ENCODE measurements at regions not wholly inside any gene's neighbourhood (a gene's known extent, or its start where the extent isn't known, plus 50 kb on each side); places are given as distances from the start of the nearest gene placed in this dataset.

DNA sequence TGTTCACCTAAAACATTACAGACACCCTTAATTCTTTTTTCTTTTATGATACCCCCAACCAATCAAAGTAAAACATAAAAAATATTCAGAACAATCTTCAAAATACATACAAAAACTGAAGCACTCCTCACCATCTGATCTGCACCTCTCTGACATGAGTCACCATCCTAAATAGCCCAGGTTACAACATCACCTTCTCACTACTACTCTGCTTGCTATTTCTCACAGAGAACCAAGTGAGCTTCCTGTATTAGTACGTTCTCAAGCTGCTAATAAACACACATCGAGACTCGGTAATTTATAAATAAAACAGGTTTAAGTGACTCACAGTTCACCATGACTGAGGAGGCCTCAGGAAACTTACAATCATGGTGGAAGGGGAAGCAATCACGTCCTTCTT is 183.5 kb downstream of the CBLN2 start:
- Histone ChIP-seq H3K9me3 (ENCODE audit: control insufficient read depth, insufficient read depth, low read depth, low read length) (no peaks in the 10 kb centered on the region), H3K4me3 (ENCODE audit: low read depth in 2 of 2, low read length in 2 of 2) (no peak overlapping the region), H3K4me1 (ENCODE audit: control insufficient read depth, insufficient read depth, low read length) (no peaks in the 10 kb centered on the region), H3K27me3 (ENCODE audit: control insufficient read depth, insufficient read depth, low read length) (no peaks in the 10 kb centered on the region), H3K27ac (ENCODE audit: low read length) (no peak overlapping the region), H3K36me3 (ENCODE audit: control insufficient read depth, insufficient read depth, low read length) (no peaks in the 10 kb centered on the region)
- no peak for DNase-seq (ENCODE audit: low read depth, low spot score)
- ATAC-seq = no peak
- ChIA-PET POLR2A (no interaction called here), CTCF (no interaction called here)
- no TSS peak for BruUV-seq (replicated peaks)
- in situ Hi-C loops (cut with HindIII; ENCODE audit: low pct_unique_long_range_greater_than_20kb, low sequenced_read_pairs) (no loop called here), intact Hi-C loops (cut with micrococcal nuclease; ENCODE audit: unreplicated experiment) (no loop called here)
- TF ChIP-seq SIN3A (IDR thresholded peaks at IDR 0.05; ENCODE audit: borderline replicate concordance, insufficient read depth, low read depth, low read length) = no peak
- TF ChIP-seq TCF7L2 (IDR thresholded peaks at IDR 0.05; ENCODE audit: low read depth, low read length) = no peak
- no peak for TF ChIP-seq POLR2AphosphoS5 (IDR thresholded peaks at IDR 0.05; ENCODE audit: low read depth, low read length)

DNA sequence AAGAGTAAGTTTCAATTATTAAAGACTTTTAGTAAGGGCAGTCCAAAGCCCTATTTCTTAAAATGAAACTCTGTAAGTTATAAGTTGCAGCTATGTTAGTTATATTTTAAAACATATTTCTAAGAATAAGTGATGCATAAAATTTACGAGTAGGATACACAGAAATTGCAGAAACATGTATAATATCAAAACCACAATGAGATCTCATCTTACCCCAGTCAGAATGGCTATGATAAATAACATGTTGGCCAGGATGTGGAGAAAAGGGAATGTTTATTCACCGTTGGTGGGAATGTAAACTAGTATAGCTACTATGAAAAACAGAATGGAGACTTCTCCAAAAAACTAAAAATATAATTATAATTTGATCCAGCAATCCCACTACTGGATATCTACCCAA is 201.2 kb downstream of the CBLN2 start:
- no peaks in the 10 kb centered on the region for H3K9me3 ChIP-seq (ENCODE audit: control insufficient read depth, insufficient read depth, low read depth, low read length)
- H3K4me1 ChIP-seq (ENCODE audit: control insufficient read depth, insufficient read depth, low read length) = no peaks in the 10 kb centered on the region
- TF ChIP-seq, protein P1, sequence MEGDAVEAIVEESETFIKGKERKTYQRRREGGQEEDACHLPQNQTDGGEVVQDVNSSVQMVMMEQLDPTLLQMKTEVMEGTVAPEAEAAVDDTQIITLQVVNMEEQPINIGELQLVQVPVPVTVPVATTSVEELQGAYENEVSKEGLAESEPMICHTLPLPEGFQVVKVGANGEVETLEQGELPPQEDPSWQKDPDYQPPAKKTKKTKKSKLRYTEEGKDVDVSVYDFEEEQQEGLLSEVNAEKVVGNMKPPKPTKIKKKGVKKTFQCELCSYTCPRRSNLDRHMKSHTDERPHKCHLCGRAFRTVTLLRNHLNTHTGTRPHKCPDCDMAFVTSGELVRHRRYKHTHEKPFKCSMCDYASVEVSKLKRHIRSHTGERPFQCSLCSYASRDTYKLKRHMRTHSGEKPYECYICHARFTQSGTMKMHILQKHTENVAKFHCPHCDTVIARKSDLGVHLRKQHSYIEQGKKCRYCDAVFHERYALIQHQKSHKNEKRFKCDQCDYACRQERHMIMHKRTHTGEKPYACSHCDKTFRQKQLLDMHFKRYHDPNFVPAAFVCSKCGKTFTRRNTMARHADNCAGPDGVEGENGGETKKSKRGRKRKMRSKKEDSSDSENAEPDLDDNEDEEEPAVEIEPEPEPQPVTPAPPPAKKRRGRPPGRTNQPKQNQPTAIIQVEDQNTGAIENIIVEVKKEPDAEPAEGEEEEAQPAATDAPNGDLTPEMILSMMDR (IDR thresholded peaks at IDR 0.05) = no peak
- TF ChIP-seq SIN3A (IDR thresholded peaks at IDR 0.05; ENCODE audit: borderline replicate concordance, insufficient read depth, low read depth, low read length) (no peak), TCF7L2 (IDR thresholded peaks at IDR 0.05; ENCODE audit: low read depth, low read length) (no peak), POLR2AphosphoS5 (IDR thresholded peaks at IDR 0.05; ENCODE audit: low read depth, low read length) (no peak)
- TF ChIP-seq, protein P2, sequence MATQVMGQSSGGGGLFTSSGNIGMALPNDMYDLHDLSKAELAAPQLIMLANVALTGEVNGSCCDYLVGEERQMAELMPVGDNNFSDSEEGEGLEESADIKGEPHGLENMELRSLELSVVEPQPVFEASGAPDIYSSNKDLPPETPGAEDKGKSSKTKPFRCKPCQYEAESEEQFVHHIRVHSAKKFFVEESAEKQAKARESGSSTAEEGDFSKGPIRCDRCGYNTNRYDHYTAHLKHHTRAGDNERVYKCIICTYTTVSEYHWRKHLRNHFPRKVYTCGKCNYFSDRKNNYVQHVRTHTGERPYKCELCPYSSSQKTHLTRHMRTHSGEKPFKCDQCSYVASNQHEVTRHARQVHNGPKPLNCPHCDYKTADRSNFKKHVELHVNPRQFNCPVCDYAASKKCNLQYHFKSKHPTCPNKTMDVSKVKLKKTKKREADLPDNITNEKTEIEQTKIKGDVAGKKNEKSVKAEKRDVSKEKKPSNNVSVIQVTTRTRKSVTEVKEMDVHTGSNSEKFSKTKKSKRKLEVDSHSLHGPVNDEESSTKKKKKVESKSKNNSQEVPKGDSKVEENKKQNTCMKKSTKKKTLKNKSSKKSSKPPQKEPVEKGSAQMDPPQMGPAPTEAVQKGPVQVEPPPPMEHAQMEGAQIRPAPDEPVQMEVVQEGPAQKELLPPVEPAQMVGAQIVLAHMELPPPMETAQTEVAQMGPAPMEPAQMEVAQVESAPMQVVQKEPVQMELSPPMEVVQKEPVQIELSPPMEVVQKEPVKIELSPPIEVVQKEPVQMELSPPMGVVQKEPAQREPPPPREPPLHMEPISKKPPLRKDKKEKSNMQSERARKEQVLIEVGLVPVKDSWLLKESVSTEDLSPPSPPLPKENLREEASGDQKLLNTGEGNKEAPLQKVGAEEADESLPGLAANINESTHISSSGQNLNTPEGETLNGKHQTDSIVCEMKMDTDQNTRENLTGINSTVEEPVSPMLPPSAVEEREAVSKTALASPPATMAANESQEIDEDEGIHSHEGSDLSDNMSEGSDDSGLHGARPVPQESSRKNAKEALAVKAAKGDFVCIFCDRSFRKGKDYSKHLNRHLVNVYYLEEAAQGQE (IDR thresholded peaks at IDR 0.05; ENCODE audit: insufficient read depth in 1 of 2, low read depth in 2 of 2, low read length in 1 of 2) = no peak
- no TSS peak for BruUV-seq (replicated peaks)
- ATAC-seq (no peak), DNase-seq (ENCODE audit: low read depth, low spot score) (no peak)
- H3K36me3 ChIP-seq (ENCODE audit: control insufficient read depth, insufficient read depth, low read length) = no peaks in the 10 kb centered on the region
- H3K27ac ChIP-seq (ENCODE audit: low read length) = no peak overlapping the region
- POLR2A ChIA-PET = interaction anchor here (0.6 kb wide), 1 partner anchor 190 kb away, joined by 5 read pairs; no protein-coding TSS in a partner anchor
- in situ Hi-C loops (cut with HindIII; ENCODE audit: low pct_unique_long_range_greater_than_20kb, low sequenced_read_pairs) = no loop called here
- intact Hi-C loops (cut with micrococcal nuclease; ENCODE audit: unreplicated experiment) = no loop called here
- no peaks in the 10 kb centered on the region for H3K27me3 ChIP-seq (ENCODE audit: control insufficient read depth, insufficient read depth, low read length)
- H3K4me3 ChIP-seq (ENCODE audit: low read depth in 2 of 2, low read length in 2 of 2) = no peak overlapping the region
- CTCF ChIA-PET = no interaction called here

DNA sequence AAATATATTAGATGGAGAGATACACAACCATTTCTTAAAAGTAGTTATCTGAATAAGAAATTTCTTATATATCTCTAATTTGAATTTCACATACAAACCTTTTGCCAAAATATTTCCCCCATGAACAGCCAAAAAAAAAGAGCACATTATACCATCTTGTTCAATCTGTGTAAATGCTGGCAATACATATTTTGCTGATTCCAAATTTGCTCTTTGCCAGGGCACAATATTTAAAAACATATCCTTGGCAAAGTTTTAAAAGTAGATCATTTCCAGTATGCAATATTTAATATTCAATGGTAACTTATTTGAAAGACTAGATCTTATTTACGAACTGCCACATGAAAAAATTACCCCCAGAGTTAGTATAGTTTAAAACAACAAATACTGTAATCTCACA is 204.2 kb downstream of the CBLN2 start:
- DNase-seq (ENCODE audit: low read depth, low spot score) (no peak), ATAC-seq (no peak)
- POLR2A ChIA-PET = no interaction called here
- CTCF ChIA-PET = no interaction called here
- no peaks in the 10 kb centered on the region for H3K9me3 ChIP-seq (ENCODE audit: control insufficient read depth, insufficient read depth, low read depth, low read length)
- no peak overlapping the region for H3K27ac ChIP-seq (ENCODE audit: low read length)
- H3K4me1 ChIP-seq (ENCODE audit: control insufficient read depth, insufficient read depth, low read length) = no peaks in the 10 kb centered on the region
- in situ Hi-C loops (cut with HindIII; ENCODE audit: low pct_unique_long_range_greater_than_20kb, low sequenced_read_pairs) = no loop called here
- TF ChIP-seq POLR2AphosphoS5 (IDR thresholded peaks at IDR 0.05; ENCODE audit: low read depth, low read length) = no peak
- TF ChIP-seq, protein P2 (IDR thresholded peaks at IDR 0.05; ENCODE audit: insufficient read depth in 1 of 2, low read depth in 2 of 2, low read length in 1 of 2) = no peak
- TF ChIP-seq, protein P1 (IDR thresholded peaks at IDR 0.05) = no peak
- TF ChIP-seq TCF7L2 (IDR thresholded peaks at IDR 0.05; ENCODE audit: low read depth, low read length) = no peak
- TF ChIP-seq SIN3A (IDR thresholded peaks at IDR 0.05; ENCODE audit: borderline replicate concordance, insufficient read depth, low read depth, low read length) = no peak
- no peaks in the 10 kb centered on the region for H3K36me3 ChIP-seq (ENCODE audit: control insufficient read depth, insufficient read depth, low read length)
- no TSS peak for BruUV-seq (replicated peaks)
- intact Hi-C loops (cut with micrococcal nuclease; ENCODE audit: unreplicated experiment) = no loop called here
- no peak overlapping the region for H3K4me3 ChIP-seq (ENCODE audit: low read depth in 2 of 2, low read length in 2 of 2)
- H3K27me3 ChIP-seq (ENCODE audit: control insufficient read depth, insufficient read depth, low read length) = no peaks in the 10 kb centered on the region
